Thyroid gland (tissue), 4 donors: ENCODE measurements at regions not wholly inside any gene's neighbourhood (a gene's known extent, or its start where the extent isn't known, plus 50 kb on each side); places are given as distances from the start of the nearest gene placed in this dataset.
A peak's percentile ranks its signal among the peaks of the same experiment; 100 is the strongest.

Source experiments
- DNase-seq, 2 donors: peaks; one replicate each; pipeline ENCODE4 v3.0.0-alpha.2; 2019
- H3K27ac ChIP-seq, 3 donors: fragments of 200-600 bp; sonication (generic); 1 replicate in 2 of 3; 2 replicates in 1 of 3; pipeline ENCODE4 v1.5.1; 2016 to 2019; ENCODE audit warnings: mild to moderate bottlenecking in 1 of 3, moderate library complexity in 1 of 3
- H3K27me3 ChIP-seq: fragments of 200-600 bp; sonication (generic); one replicate; pipeline ENCODE4 v1.5.1; 2019
- H3K36me3 ChIP-seq, 2 donors: fragments of 200-600 bp; sonication (generic); one replicate each; pipeline ENCODE4 v1.5.1; 2016 to 2019
- H3K4me1 ChIP-seq, 2 donors: fragments of 200-600 bp; sonication (generic); one replicate each; pipeline ENCODE4 v1.5.1; 2017 to 2019
- H3K4me3 ChIP-seq, 3 donors: fragments of 200-600 bp; sonication (generic); replicated peaks in 1 of 3; 1 replicate in 2 of 3; 2 replicates in 1 of 3; pipeline ENCODE4 v1.5.1; 2016; ENCODE audit warnings: mild to moderate bottlenecking in 1 of 3
- H3K9me3 ChIP-seq: fragments of 200-600 bp; sonication (generic); one replicate; pipeline ENCODE4 v1.5.1; 2017
- CTCF ChIP-seq, 6 experiments: fragments of 200-600 bp in 3 of 6; fragments of 450-650 bp in 3 of 6; sonication (generic) in 3 of 6; IDR thresholded peaks; one replicate each; pipeline ENCODE4 v1.5.1; 2016 to 2019; ENCODE audit warnings: antibody characterized with exemption in 6 of 6, mild to moderate bottlenecking in 2 of 6, inconsistent platforms in 1 of 6, moderate library complexity in 1 of 6
- POLR2A ChIP-seq, 2 donors: fragments of 450-650 bp; IDR thresholded peaks; one replicate each; pipeline ENCODE4 v1.6.1; 2017; ENCODE audit warnings: antibody characterized with exemption in 2 of 2, mild to moderate bottlenecking in 2 of 2, moderate library complexity in 1 of 2
- WGBS, 2 donors: methylation state at CpG; one replicate each; pipeline ENCODE4 v1.1.5; 2017; 5-methylcytosine and 5-hydroxymethylcytosine counted together
- intact Hi-C: fragments of 100-400 bp; cut with DNase I; formaldehyde crosslinking; loops from one replicate; pipeline ENCODE4 v1.15.1; 2023

GRCh38 chr4:31427691-31428090, 707.5 kb downstream of the PCDH7 start:
- intact Hi-C loops = no loop called here
- Histone ChIP-seq H3K4me3 (no peak overlapping the region), H3K27me3 (no peaks in the 10 kb centered on the region), H3K27ac (no peak overlapping the region), H3K4me1 (no peaks in the 10 kb centered on the region), H3K36me3 (no peaks in the 10 kb centered on the region), H3K9me3 (no peaks in the 10 kb centered on the region)
- no peak for TF ChIP-seq CTCF (IDR thresholded peaks at IDR 0.05)
- TF ChIP-seq POLR2A (IDR thresholded peaks at IDR 0.05) = no peak
- no peak for DNase-seq
- 79 to 87% methylated on average over 3 of the region's 3 CpGs for WGBS, 2 donors

GRCh38 chr4:31442236-31442635, 722.1 kb downstream of the PCDH7 start:
- no peak for DNase-seq
- H3K4me3 ChIP-seq = no peak overlapping the region
- 92 to 96% methylated on average over 11 of the region's 11 CpGs for WGBS, 2 donors
- H3K9me3 ChIP-seq = no peaks in the 10 kb centered on the region
- intact Hi-C loops = no loop called here
- TF ChIP-seq CTCF (IDR thresholded peaks at IDR 0.05) (no peak), POLR2A (IDR thresholded peaks at IDR 0.05) (no peak)
- H3K36me3 ChIP-seq = no peaks in the 10 kb centered on the region
- H3K27ac ChIP-seq = no peak overlapping the region
- H3K27me3 ChIP-seq = no peaks in the 10 kb centered on the region
- H3K4me1 ChIP-seq = no peaks in the 10 kb centered on the region

- H3K4me3 ChIP-seq = no peak overlapping the region
- no peak overlapping the region for H3K27ac ChIP-seq
- H3K4me1 ChIP-seq = no peaks in the 10 kb centered on the region
- no peaks in the 10 kb centered on the region for H3K27me3 ChIP-seq
- 92 to 95% methylated on average over 3 of the region's 3 CpGs for WGBS, 2 donors
- no peaks in the 10 kb centered on the region for H3K9me3 ChIP-seq
- DNase-seq = no peak
- intact Hi-C loops = no loop called here
- TF ChIP-seq POLR2A (IDR thresholded peaks at IDR 0.05) = no peak
- no peak for TF ChIP-seq CTCF (IDR thresholded peaks at IDR 0.05)
- no peaks in the 10 kb centered on the region for H3K36me3 ChIP-seq
Measured at GRCh38 chr4:31445526-31445925, 725.4 kb downstream of the PCDH7 start.

GRCh38 chr4:31455612-31456011, 735.4 kb downstream of the PCDH7 start:
- TF ChIP-seq CTCF (IDR thresholded peaks at IDR 0.05) (no peak), POLR2A (IDR thresholded peaks at IDR 0.05) (no peak)
- H3K27me3 ChIP-seq = no peaks in the 10 kb centered on the region
- H3K36me3 ChIP-seq = no peaks in the 10 kb centered on the region
- intact Hi-C loops = no loop called here
- H3K9me3 ChIP-seq = no peaks in the 10 kb centered on the region
- H3K27ac ChIP-seq = no peak overlapping the region
- DNase-seq = no peak
- peaks cover 5 to 6% of the 10 kb centered on the region in 2 donors for H3K4me1 ChIP-seq
- no peak overlapping the region for H3K4me3 ChIP-seq

GRCh38 chr4:31458813-31459212, 738.6 kb downstream of the PCDH7 start:
- H3K27ac ChIP-seq = peak overlapping the region; percentile 53 to 75 (median 59)
- peaks cover 5 to 11% of the 10 kb centered on the region in 2 donors for H3K4me1 ChIP-seq
- H3K9me3 ChIP-seq = no peaks in the 10 kb centered on the region
- DNase-seq = peak; percentile 42 to 49
- no peak overlapping the region for H3K4me3 ChIP-seq
- TF ChIP-seq CTCF (IDR thresholded peaks at IDR 0.05) (no peak), POLR2A (IDR thresholded peaks at IDR 0.05) (no peak)
- H3K27me3 ChIP-seq = no peaks in the 10 kb centered on the region
- intact Hi-C loops = no loop called here
- no peaks in the 10 kb centered on the region for H3K36me3 ChIP-seq
- whole genome bisulfite sequencing, 2 donors = 19 to 22% methylated on average over 4 of the region's 4 CpGs
